ENCODE measurements at regions not wholly inside any gene's neighbourhood (a gene's known extent, or its start where the extent isn't known, plus 50 kb on each side); places are given as distances from the start of the nearest gene placed in this dataset.
"Not testable (repeated sequence)": the region's sequence is repeated elsewhere in the genome, so short reads cannot be mapped to it uniquely, and the experiment has no call there.

DNA sequence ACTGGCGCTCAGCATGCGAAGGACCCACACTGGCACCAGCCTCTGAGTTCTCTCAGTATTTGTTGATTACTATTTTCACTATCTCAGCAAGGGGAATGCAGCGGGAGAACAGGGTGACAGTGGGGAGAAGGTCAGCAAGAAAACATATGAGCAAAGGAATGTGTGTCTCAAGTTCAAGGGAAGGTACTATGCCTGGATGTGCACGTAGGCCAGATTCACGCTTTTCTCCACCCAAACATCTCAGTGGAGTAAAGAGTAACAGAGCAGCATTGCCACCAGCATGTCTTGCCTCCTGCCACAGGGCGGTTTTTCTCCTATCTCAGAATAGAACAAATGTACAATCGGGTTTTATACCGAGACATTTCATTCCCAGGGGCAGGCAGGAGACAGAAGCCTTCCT, 297.5 kb upstream of the MAGI2 start:
- TF ChIP-seq, protein P1, sequence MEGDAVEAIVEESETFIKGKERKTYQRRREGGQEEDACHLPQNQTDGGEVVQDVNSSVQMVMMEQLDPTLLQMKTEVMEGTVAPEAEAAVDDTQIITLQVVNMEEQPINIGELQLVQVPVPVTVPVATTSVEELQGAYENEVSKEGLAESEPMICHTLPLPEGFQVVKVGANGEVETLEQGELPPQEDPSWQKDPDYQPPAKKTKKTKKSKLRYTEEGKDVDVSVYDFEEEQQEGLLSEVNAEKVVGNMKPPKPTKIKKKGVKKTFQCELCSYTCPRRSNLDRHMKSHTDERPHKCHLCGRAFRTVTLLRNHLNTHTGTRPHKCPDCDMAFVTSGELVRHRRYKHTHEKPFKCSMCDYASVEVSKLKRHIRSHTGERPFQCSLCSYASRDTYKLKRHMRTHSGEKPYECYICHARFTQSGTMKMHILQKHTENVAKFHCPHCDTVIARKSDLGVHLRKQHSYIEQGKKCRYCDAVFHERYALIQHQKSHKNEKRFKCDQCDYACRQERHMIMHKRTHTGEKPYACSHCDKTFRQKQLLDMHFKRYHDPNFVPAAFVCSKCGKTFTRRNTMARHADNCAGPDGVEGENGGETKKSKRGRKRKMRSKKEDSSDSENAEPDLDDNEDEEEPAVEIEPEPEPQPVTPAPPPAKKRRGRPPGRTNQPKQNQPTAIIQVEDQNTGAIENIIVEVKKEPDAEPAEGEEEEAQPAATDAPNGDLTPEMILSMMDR (IDR thresholded peaks at IDR 0.05): not testable (repeated sequence)
- TF ChIP-seq POLR2A (IDR thresholded peaks at IDR 0.05): not testable (repeated sequence)
